Kidney epithelial cell (primary cell): ENCODE measurements at regions not wholly inside any gene's neighbourhood (a gene's known extent, or its start where the extent isn't known, plus 50 kb on each side); places are given as distances from the start of the nearest gene placed in this dataset.

Experiments used
- DNase-seq: peaks from one replicate; pipeline ENCODE4 v3.0.0-alpha.2; 2010; ENCODE audit warnings: low read depth
- H3K27me3 ChIP-seq: 2 replicates; pipeline ENCODE4 v1.6.0; 2011; ENCODE audit warnings: low read length; ENCODE audit not compliant: control insufficient read depth, insufficient read depth
- H3K36me3 ChIP-seq: 2 replicates; pipeline ENCODE4 v1.5.1; 2011; ENCODE audit warnings: low read length; ENCODE audit not compliant: control insufficient read depth, insufficient read depth
- H3K4me3 ChIP-seq: 2 replicates; pipeline ENCODE4 v1.5.1; 2011; ENCODE audit warnings: low read depth, mild to moderate bottlenecking, control low read depth, low read length
- TF ChIP-seq, protein P1 (sequence below): IDR thresholded peaks from 2 replicates; pipeline ENCODE4 v1.5.1; 2011; ENCODE audit warnings: mild to moderate bottlenecking, moderate library complexity, low read length, control low read depth, inconsistent platforms; ENCODE audit not compliant: insufficient read depth, poor library complexity, severe bottlenecking

- DNase-seq, result peak; percentile 49
- H3K36me3 ChIP-seq, result no peaks in the 10 kb centered on the region
- TF ChIP-seq, protein P1, sequence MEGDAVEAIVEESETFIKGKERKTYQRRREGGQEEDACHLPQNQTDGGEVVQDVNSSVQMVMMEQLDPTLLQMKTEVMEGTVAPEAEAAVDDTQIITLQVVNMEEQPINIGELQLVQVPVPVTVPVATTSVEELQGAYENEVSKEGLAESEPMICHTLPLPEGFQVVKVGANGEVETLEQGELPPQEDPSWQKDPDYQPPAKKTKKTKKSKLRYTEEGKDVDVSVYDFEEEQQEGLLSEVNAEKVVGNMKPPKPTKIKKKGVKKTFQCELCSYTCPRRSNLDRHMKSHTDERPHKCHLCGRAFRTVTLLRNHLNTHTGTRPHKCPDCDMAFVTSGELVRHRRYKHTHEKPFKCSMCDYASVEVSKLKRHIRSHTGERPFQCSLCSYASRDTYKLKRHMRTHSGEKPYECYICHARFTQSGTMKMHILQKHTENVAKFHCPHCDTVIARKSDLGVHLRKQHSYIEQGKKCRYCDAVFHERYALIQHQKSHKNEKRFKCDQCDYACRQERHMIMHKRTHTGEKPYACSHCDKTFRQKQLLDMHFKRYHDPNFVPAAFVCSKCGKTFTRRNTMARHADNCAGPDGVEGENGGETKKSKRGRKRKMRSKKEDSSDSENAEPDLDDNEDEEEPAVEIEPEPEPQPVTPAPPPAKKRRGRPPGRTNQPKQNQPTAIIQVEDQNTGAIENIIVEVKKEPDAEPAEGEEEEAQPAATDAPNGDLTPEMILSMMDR, result no peak
- no peaks in the 10 kb centered on the region for H3K27me3 ChIP-seq
- no peak overlapping the region for H3K4me3 ChIP-seq
These were observed 385.4 kb upstream of the TMEFF2 start for GRCh38 chr2:192579965-192580700.

DNA sequence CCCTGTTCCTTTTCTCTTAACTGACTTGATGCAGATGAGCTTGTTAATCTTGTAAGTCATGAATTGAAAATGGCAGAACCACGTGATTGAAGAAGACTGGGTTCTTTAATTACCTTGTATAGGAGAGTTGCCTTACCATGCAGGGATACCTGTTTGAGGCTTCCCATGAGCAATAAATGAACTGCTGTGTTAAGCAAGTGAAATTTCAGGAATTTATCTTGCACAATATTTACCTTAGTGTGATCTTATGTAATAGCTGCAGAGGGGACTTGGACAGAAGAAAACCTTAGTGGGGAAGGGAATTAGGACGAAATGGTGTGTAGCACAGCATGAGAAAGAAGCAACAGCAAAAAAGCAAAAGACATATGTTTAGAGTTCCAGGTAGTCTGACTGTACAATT lies 384.0 kb upstream of the TMEFF2 start:
- TF ChIP-seq, protein P1, result no peak
- H3K4me3 ChIP-seq, result no peak overlapping the region
- no peak for DNase-seq
- H3K36me3 ChIP-seq, result no peaks in the 10 kb centered on the region
- H3K27me3 ChIP-seq, result no peaks in the 10 kb centered on the region

- no peaks in the 10 kb centered on the region for H3K27me3 ChIP-seq
- H3K36me3 ChIP-seq, result no peaks in the 10 kb centered on the region
- DNase-seq, result no peak
- TF ChIP-seq, protein P1, result no peak
- H3K4me3 ChIP-seq, result no peak overlapping the region
These were observed 383.0 kb upstream of the TMEFF2 start for GRCh38 chr2:192577706-192578105.

DNA sequence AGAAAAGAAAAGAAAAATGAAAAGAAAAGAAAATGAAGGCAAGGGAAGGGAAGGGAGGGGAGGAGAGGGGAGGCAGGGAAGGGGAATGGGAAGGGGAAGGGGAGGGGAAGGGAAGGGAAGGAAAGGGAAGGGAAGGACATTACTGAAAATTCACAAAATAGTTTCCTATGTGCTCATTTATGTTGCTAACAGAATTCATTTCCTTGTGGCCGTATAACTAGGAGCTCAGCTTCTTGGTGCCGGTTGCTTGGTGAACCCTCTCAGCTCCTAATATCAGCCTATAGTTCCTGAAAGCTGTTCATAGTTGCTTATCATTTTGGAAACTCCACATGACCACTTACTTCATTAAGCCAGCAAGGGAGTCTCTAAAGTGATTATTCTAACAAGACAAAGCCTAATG lies 379.8 kb upstream of the TMEFF2 start:
- Histone ChIP-seq H3K36me3 (no peaks in the 10 kb centered on the region), H3K27me3 (no peaks in the 10 kb centered on the region)
- TF ChIP-seq, protein P1, result no peak

DNA sequence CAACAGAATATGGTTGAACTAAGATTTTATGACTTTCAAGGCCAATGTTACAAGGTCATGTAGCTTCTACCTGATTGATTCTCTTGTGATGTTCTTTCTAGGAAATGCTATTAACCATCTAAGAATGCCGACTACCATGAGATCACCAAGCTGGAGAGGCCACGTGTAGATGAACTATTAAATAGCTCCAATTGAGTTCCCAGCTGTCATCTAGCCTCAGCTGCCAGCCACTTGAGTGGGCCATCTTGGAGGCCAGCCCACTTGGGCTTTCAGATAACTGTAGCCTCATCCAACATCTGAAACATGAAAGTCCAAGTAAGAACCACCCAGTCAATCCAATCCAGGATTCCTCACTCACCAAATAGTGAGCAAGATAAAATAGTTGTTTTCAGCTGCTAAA lies 376.9 kb upstream of the TMEFF2 start:
- Histone ChIP-seq H3K4me3 (no peak overlapping the region), H3K27me3 (no peaks in the 10 kb centered on the region), H3K36me3 (no peaks in the 10 kb centered on the region)
- TF ChIP-seq, protein P1, result no peak
- DNase-seq, result no peak

More for the DNA sequence above, 379.8 kb upstream of the TMEFF2 start:
- no peak overlapping the region for H3K4me3 ChIP-seq
- DNase-seq, result no peak

- DNase-seq, result no peak
- H3K27me3 ChIP-seq, result no peaks in the 10 kb centered on the region
- TF ChIP-seq, protein P1, result no peak
- no peak overlapping the region for H3K4me3 ChIP-seq
- no peaks in the 10 kb centered on the region for H3K36me3 ChIP-seq
These were observed 376.1 kb upstream of the TMEFF2 start for GRCh38 chr2:192570788-192571187.
